CD4-positive, alpha-beta T cell (primary cell): ENCODE measurements at regions not wholly inside any gene's neighbourhood (a gene's known extent, or its start where the extent isn't known, plus 50 kb on each side); places are given as distances from the start of the nearest gene placed in this dataset.

Source experiments
- ATAC-seq: fragments of 200-7000 bp; cut with Tn5 transposase; one replicate; pipeline ENCODE4 v1.10.0; 2022; ENCODE audit warnings: mild to moderate bottlenecking; ENCODE audit not compliant: poor library complexity
- CTCF ChIA-PET: fragments of 350-600 bp; sonication (Branson Sonifier 250); formaldehyde crosslinking; loops from one replicate; lab custom pipeline; 2021; ENCODE audit warnings: antibody characterized with exemption, inconsistent platforms; lab: Charles Lee
- POLR2A ChIA-PET: fragments of 350-600 bp; sonication (Branson Sonifier 250); formaldehyde crosslinking; loops from one replicate; lab custom pipeline; 2021; ENCODE audit warnings: antibody characterized with exemption, inconsistent platforms; lab: Charles Lee
- DNase-seq, 14 experiments: peaks; one replicate each; pipeline ENCODE4 v3.0.0-alpha.2; 2013 to 2020; ENCODE audit warnings: mixed read lengths in 2 of 14
- H3K27ac ChIP-seq, 2 donors: one replicate each; pipeline versions ENCODE4 v1.5.1 to v1.7.0; 2013; ENCODE audit warnings: low read length in 2 of 2, low read depth in 1 of 2, mild to moderate bottlenecking in 1 of 2
- H3K27me3 ChIP-seq, 2 experiments: 1 replicate in 1 of 2; 2 replicates in 1 of 2; pipeline versions ENCODE4 v1.6.1 to v1.7.0; 2013; ENCODE audit warnings: low read length in 2 of 2, control low read depth in 1 of 2, mild to moderate bottlenecking in 1 of 2, moderate library complexity in 1 of 2; ENCODE audit not compliant: insufficient read depth in 2 of 2, control insufficient read depth in 1 of 2
- H3K36me3 ChIP-seq: one replicate; pipeline ENCODE4 v1.6.1; 2013; ENCODE audit warnings: low read length, control low read depth; ENCODE audit not compliant: insufficient read depth
- H3K4me1 ChIP-seq: one replicate; pipeline ENCODE4 v1.6.1; 2013; ENCODE audit warnings: low read length, control low read depth; ENCODE audit not compliant: insufficient read depth
- H3K4me3 ChIP-seq: one replicate; pipeline ENCODE4 v1.5.1; 2013; ENCODE audit warnings: mild to moderate bottlenecking, low read length, moderate library complexity
- H3K9me3 ChIP-seq, 2 experiments: 1 replicate in 1 of 2; 2 replicates in 1 of 2; pipeline versions ENCODE4 v1.6.1 to v1.7.0; 2013; ENCODE audit warnings: low read length in 2 of 2, mild to moderate bottlenecking in 2 of 2, control low read depth in 1 of 2, moderate library complexity in 1 of 2; ENCODE audit not compliant: control insufficient read depth in 1 of 2, insufficient read depth in 1 of 2
- H3K27ac Mint-ChIP-seq: one replicate; pipeline ENCODE4 v1.8.0; 2020; ENCODE audit warnings: mixed read lengths
- H3K27me3 Mint-ChIP-seq: one replicate; pipeline ENCODE4 v1.8.0; 2021; ENCODE audit warnings: mixed read lengths
- H3K36me3 Mint-ChIP-seq: one replicate; pipeline ENCODE4 v1.8.0; 2021; ENCODE audit warnings: low read depth, mixed read lengths
- H3K4me1 Mint-ChIP-seq: one replicate; pipeline ENCODE4 v1.8.0; 2021; ENCODE audit warnings: low read depth, mixed read lengths
- H3K4me3 Mint-ChIP-seq: one replicate; pipeline ENCODE4 v1.8.0; 2020; ENCODE audit warnings: mild to moderate bottlenecking, mixed read lengths
- H3K9me3 Mint-ChIP-seq: one replicate; pipeline ENCODE4 v1.8.0; 2020; ENCODE audit warnings: mixed read lengths
- CTCF ChIP-seq: fragments of 200-600 bp; IDR thresholded peaks from one replicate; pipeline ENCODE4 v1.8.0; 2022; ENCODE audit warnings: antibody characterized with exemption, mild to moderate bottlenecking
- intact Hi-C, 2 experiments: fragments of 100-400 bp; cut with DNase I in 1 of 2; cut with micrococcal nuclease in 1 of 2; formaldehyde crosslinking; loops; one replicate each; pipeline versions ENCODE4 v1.15.1 to v1.9.0; 2023 to 2025; cut with DNase I, micrococcal nuclease

GRCh38 chr17:45696442-45696841 is 87.7 kb upstream of the CRHR1 start:
- no peaks in the 10 kb centered on the region for H3K36me3 Mint-ChIP-seq
- intact Hi-C loops: no loop called here
- Histone ChIP-seq H3K27me3 (peaks cover 24 to 41% of the 10 kb centered on the region in 2 experiments), H3K4me1 (no peaks in the 10 kb centered on the region), H3K9me3 (no peaks in the 10 kb centered on the region), H3K36me3 (no peaks in the 10 kb centered on the region), H3K27ac (no peak overlapping the region), H3K4me3 (no peak overlapping the region)
- no peak overlapping the region for H3K4me3 Mint-ChIP-seq
- no peaks in the 10 kb centered on the region for H3K4me1 Mint-ChIP-seq
- no peaks in the 10 kb centered on the region for H3K9me3 Mint-ChIP-seq
- ChIA-PET CTCF (no interaction called here), POLR2A (no interaction called here)
- TF ChIP-seq CTCF: no peak
- H3K27me3 Mint-ChIP-seq: peaks cover 66% of the 10 kb centered on the region
- ATAC-seq: no peak
- H3K27ac Mint-ChIP-seq: no peak overlapping the region
- no peak for DNase-seq

GRCh38 chr17:45697076-45697475 is 87.0 kb upstream of the CRHR1 start:
- no peak for TF ChIP-seq CTCF
- Histone ChIP-seq H3K4me1 (no peaks in the 10 kb centered on the region), H3K4me3 (no peak overlapping the region), H3K27me3 (peaks cover 24 to 40% of the 10 kb centered on the region in 2 experiments), H3K27ac (no peak overlapping the region), H3K36me3 (no peaks in the 10 kb centered on the region), H3K9me3 (no peaks in the 10 kb centered on the region)
- POLR2A ChIA-PET: no interaction called here
- intact Hi-C loops: no loop called here
- CTCF ChIA-PET: no interaction called here
- H3K27me3 Mint-ChIP-seq: peaks cover 68% of the 10 kb centered on the region
- DNase-seq: no peak
- H3K9me3 Mint-ChIP-seq: no peaks in the 10 kb centered on the region
- no peak overlapping the region for H3K4me3 Mint-ChIP-seq
- no peaks in the 10 kb centered on the region for H3K36me3 Mint-ChIP-seq
- no peak for ATAC-seq
- H3K27ac Mint-ChIP-seq: no peak overlapping the region
- no peaks in the 10 kb centered on the region for H3K4me1 Mint-ChIP-seq

GRCh38 chr17:45700171-45701090 is 83.7 kb upstream of the CRHR1 start:
- no peak for TF ChIP-seq CTCF
- Histone ChIP-seq H3K36me3 (no peaks in the 10 kb centered on the region), H3K27ac (no peak overlapping the region), H3K4me1 (no peaks in the 10 kb centered on the region), H3K4me3 (no peak overlapping the region), H3K9me3 (no peaks in the 10 kb centered on the region), H3K27me3 (peaks cover 21 to 28% of the 10 kb centered on the region in 2 experiments)
- Mint-ChIP-seq H3K9me3 (no peaks in the 10 kb centered on the region), H3K27me3 (peaks cover 74% of the 10 kb centered on the region), H3K4me3 (no peak overlapping the region), H3K4me1 (no peaks in the 10 kb centered on the region), H3K27ac (no peak overlapping the region), H3K36me3 (no peaks in the 10 kb centered on the region)
- ChIA-PET CTCF (no interaction called here), POLR2A (no interaction called here)
- no peak for DNase-seq
- ATAC-seq: no peak
- intact Hi-C loops: no loop called here
